ENCODE measurements at regions not wholly inside any gene's neighbourhood (a gene's known extent, or its start where the extent isn't known, plus 50 kb on each side); places are given as distances from the start of the nearest gene placed in this dataset.

DNA sequence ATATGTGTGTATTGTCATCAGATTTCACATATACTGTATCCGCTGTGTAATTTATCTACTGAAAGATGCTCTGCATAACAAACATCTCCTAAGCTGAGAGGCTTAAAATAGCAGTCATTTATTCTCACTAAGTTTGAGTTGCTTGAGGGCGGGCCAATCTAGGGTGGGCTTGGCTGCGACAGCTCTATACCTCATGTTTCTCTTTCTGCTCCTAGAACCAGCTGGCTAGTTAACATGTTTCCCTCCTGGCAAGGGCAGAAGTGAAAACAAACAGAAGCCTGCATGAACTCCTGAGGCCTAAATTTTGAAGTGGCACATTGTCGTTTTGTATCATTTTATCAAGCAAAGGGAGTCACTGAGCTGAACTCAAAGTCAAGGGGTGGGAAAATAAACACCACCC lies 585.0 kb upstream of the VRK2 start:
- TF ChIP-seq, protein P1, sequence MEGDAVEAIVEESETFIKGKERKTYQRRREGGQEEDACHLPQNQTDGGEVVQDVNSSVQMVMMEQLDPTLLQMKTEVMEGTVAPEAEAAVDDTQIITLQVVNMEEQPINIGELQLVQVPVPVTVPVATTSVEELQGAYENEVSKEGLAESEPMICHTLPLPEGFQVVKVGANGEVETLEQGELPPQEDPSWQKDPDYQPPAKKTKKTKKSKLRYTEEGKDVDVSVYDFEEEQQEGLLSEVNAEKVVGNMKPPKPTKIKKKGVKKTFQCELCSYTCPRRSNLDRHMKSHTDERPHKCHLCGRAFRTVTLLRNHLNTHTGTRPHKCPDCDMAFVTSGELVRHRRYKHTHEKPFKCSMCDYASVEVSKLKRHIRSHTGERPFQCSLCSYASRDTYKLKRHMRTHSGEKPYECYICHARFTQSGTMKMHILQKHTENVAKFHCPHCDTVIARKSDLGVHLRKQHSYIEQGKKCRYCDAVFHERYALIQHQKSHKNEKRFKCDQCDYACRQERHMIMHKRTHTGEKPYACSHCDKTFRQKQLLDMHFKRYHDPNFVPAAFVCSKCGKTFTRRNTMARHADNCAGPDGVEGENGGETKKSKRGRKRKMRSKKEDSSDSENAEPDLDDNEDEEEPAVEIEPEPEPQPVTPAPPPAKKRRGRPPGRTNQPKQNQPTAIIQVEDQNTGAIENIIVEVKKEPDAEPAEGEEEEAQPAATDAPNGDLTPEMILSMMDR (IDR thresholded peaks at IDR 0.05) = no peak
- no peak for TF ChIP-seq POLR2AphosphoS5 (IDR thresholded peaks at IDR 0.05; ENCODE audit: low read depth, low read length)
- TF ChIP-seq SIN3A (IDR thresholded peaks at IDR 0.05; ENCODE audit: borderline replicate concordance, insufficient read depth, low read depth, low read length) = no peak
- TF ChIP-seq, protein P2, sequence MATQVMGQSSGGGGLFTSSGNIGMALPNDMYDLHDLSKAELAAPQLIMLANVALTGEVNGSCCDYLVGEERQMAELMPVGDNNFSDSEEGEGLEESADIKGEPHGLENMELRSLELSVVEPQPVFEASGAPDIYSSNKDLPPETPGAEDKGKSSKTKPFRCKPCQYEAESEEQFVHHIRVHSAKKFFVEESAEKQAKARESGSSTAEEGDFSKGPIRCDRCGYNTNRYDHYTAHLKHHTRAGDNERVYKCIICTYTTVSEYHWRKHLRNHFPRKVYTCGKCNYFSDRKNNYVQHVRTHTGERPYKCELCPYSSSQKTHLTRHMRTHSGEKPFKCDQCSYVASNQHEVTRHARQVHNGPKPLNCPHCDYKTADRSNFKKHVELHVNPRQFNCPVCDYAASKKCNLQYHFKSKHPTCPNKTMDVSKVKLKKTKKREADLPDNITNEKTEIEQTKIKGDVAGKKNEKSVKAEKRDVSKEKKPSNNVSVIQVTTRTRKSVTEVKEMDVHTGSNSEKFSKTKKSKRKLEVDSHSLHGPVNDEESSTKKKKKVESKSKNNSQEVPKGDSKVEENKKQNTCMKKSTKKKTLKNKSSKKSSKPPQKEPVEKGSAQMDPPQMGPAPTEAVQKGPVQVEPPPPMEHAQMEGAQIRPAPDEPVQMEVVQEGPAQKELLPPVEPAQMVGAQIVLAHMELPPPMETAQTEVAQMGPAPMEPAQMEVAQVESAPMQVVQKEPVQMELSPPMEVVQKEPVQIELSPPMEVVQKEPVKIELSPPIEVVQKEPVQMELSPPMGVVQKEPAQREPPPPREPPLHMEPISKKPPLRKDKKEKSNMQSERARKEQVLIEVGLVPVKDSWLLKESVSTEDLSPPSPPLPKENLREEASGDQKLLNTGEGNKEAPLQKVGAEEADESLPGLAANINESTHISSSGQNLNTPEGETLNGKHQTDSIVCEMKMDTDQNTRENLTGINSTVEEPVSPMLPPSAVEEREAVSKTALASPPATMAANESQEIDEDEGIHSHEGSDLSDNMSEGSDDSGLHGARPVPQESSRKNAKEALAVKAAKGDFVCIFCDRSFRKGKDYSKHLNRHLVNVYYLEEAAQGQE (IDR thresholded peaks at IDR 0.05; ENCODE audit: insufficient read depth in 1 of 2, low read depth in 2 of 2, low read length in 1 of 2) = no peak

Measured in Panc1 (cell line).